SK-N-MC (cell line): ENCODE measurements at regions not wholly inside any gene's neighbourhood (a gene's known extent, or its start where the extent isn't known, plus 50 kb on each side); places are given as distances from the start of the nearest gene placed in this dataset.

ENCODE experiments used
- EZH2 ChIP-seq: fragments of 200-600 bp; sonication (generic); IDR thresholded peaks from one replicate; pipeline ENCODE4 v1.6.1; 2017; ENCODE audit warnings: antibody characterized with exemption
- FOXP2 ChIP-seq: optimal IDR thresholded peaks from 2 replicates; pipeline ENCODE3; 2011; ENCODE audit warnings: mild to moderate bottlenecking, moderate library complexity; ENCODE audit not compliant: insufficient read depth; ENCODE audit errors: extremely low read length, control extremely low read depth
- POLR2AphosphoS5 ChIP-seq: IDR thresholded peaks from 2 replicates; pipeline ENCODE4 v1.6.1; 2012; ENCODE audit warnings: mild to moderate bottlenecking, low read depth, low read length, borderline replicate concordance

GRCh38 chr2:181839811-181840210 is 51.7 kb upstream of the ITPRID2 start:
- TF ChIP-seq POLR2AphosphoS5 (no peak), EZH2 (no peak), FOXP2 (no peak)
